ENCODE measurements at regions not wholly inside any gene's neighbourhood (a gene's known extent, or its start where the extent isn't known, plus 50 kb on each side); places are given as distances from the start of the nearest gene placed in this dataset.

DNA sequence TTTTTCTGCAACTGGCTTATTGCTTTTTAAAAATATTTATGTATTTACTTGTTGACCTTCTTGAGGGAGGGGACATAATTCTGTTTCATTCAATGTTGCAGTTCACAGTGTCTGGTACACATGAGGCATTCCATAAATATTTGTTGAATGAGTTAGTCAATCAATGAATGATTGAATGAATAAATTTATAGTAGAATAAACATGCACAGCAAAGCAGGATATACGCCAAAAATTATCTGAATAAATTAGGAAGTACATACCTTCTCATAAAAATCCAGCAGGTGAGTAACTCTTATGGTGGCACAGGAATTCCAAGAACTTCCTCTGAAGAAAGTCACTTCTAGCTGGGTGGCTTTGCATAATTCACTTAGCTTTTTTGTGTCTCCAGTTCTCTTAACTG, 469.4 kb upstream of the ATP11B start:
- Histone ChIP-seq H4K91ac (ENCODE audit: insufficient read depth, low read depth, low read length) (no peak overlapping the region), H2BK5ac (ENCODE audit: low read depth, low read length, poor library complexity, severe bottlenecking) (no peak overlapping the region), H4K20me1 (ENCODE audit: insufficient read depth, low read length) (no peaks in the 10 kb centered on the region), H3K9me1 (ENCODE audit: insufficient read depth, low read length) (no peaks in the 10 kb centered on the region), H3K27me3 (ENCODE audit: control insufficient read depth, insufficient read depth, low read length) (no peaks in the 10 kb centered on the region), H3K9ac (ENCODE audit: low read depth, low read length) (no peak overlapping the region), H3K36me3 (ENCODE audit: control insufficient read depth, insufficient read depth, low read length) (no peaks in the 10 kb centered on the region), H4K5ac (ENCODE audit: low read depth, low read length) (no peak overlapping the region), H3K4me1 (ENCODE audit: control insufficient read depth, insufficient read depth, low read length) (no peaks in the 10 kb centered on the region), H3K4me3 (ENCODE audit: insufficient read depth, low read depth, low read length) (no peak overlapping the region), H3K56ac (ENCODE audit: extremely low read depth, insufficient read depth, low read length) (no peak overlapping the region), H2AK5ac (ENCODE audit: low read depth, low read length) (no peak overlapping the region), H4K8ac (ENCODE audit: low read depth in 2 of 2, low read length in 2 of 2) (no peak overlapping the region), H3K4ac (ENCODE audit: low read depth, low read length) (no peak overlapping the region), H3K23ac (ENCODE audit: low read depth, low read length) (no peak overlapping the region), H3K9me3 (ENCODE audit: control insufficient read depth, insufficient read depth, low read length) (peaks cover 12% of the 10 kb centered on the region; the same call in 1 of the 2 replicates), H2BK120ac (ENCODE audit: low read depth, low read length) (no peak overlapping the region), H2AFZ (replicated peaks; ENCODE audit: low read length, poor library complexity) (no peak overlapping the region), H2BK20ac (ENCODE audit: low read depth, low read length) (no peak overlapping the region), H3K27ac (ENCODE audit: insufficient read depth, low read length) (no peak overlapping the region), H3K4me2 (ENCODE audit: low read depth, low read length) (no peak overlapping the region), H2BK15ac (ENCODE audit: low read depth, low read length) (no peak overlapping the region), H3K79me1 (ENCODE audit: low read depth in 1 of 2, low read length in 2 of 2) (no peaks in the 10 kb centered on the region), H3K14ac (replicated peaks; ENCODE audit: low read depth, low read length) (no peak overlapping the region), H2AK9ac (replicated peaks; ENCODE audit: low read depth, low read length, poor library complexity) (no peak overlapping the region), H3K18ac (ENCODE audit: low read depth, low read length) (no peak overlapping the region)
- TF ChIP-seq MXI1 (IDR thresholded peaks at IDR 0.05; ENCODE audit: borderline replicate concordance, low read depth, low read length) (no peak), CEBPB (IDR thresholded peaks at IDR 0.05; ENCODE audit: low read depth, low read length) (no peak), RFX5 (IDR thresholded peaks at IDR 0.05; ENCODE audit: low read depth, low read length) (no peak), MAZ (IDR thresholded peaks at IDR 0.05; ENCODE audit: borderline replicate concordance, low read depth, low read length) (no peak), NFE2L2 (IDR thresholded peaks at IDR 0.05; ENCODE audit: low read depth, low read length) (no peak), RCOR1 (IDR thresholded peaks at IDR 0.05; ENCODE audit: insufficient replicate concordance, low read length) (no peak), BHLHE40 (IDR thresholded peaks at IDR 0.05; ENCODE audit: low read depth, low read length) (no peak), FOS (IDR thresholded peaks at IDR 0.05; ENCODE audit: low read depth, low read length) (no peak), RAD21 (IDR thresholded peaks at IDR 0.05; ENCODE audit: low read length) (no peak), CHD1 (IDR thresholded peaks at IDR 0.05; ENCODE audit: low read depth, low read length) (no peak), POLR2A (IDR thresholded peaks at IDR 0.05; ENCODE audit: low read depth, low read length) (no peak), SMC3 (IDR thresholded peaks at IDR 0.05; ENCODE audit: low read depth, low read length) (no peak), MAFK (IDR thresholded peaks at IDR 0.05; ENCODE audit: low read depth, low read length) (no peak)
- TF ChIP-seq, protein P1, sequence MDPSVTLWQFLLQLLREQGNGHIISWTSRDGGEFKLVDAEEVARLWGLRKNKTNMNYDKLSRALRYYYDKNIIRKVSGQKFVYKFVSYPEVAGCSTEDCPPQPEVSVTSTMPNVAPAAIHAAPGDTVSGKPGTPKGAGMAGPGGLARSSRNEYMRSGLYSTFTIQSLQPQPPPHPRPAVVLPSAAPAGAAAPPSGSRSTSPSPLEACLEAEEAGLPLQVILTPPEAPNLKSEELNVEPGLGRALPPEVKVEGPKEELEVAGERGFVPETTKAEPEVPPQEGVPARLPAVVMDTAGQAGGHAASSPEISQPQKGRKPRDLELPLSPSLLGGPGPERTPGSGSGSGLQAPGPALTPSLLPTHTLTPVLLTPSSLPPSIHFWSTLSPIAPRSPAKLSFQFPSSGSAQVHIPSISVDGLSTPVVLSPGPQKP (IDR thresholded peaks at IDR 0.05; ENCODE audit: borderline replicate concordance, low read depth, low read length), result no peak
- TF ChIP-seq, protein P2, sequence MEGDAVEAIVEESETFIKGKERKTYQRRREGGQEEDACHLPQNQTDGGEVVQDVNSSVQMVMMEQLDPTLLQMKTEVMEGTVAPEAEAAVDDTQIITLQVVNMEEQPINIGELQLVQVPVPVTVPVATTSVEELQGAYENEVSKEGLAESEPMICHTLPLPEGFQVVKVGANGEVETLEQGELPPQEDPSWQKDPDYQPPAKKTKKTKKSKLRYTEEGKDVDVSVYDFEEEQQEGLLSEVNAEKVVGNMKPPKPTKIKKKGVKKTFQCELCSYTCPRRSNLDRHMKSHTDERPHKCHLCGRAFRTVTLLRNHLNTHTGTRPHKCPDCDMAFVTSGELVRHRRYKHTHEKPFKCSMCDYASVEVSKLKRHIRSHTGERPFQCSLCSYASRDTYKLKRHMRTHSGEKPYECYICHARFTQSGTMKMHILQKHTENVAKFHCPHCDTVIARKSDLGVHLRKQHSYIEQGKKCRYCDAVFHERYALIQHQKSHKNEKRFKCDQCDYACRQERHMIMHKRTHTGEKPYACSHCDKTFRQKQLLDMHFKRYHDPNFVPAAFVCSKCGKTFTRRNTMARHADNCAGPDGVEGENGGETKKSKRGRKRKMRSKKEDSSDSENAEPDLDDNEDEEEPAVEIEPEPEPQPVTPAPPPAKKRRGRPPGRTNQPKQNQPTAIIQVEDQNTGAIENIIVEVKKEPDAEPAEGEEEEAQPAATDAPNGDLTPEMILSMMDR (conservative IDR thresholded peaks at IDR 0.05; ENCODE audit: low read depth, low read length), result no peak
- TF ChIP-seq, protein P3, sequence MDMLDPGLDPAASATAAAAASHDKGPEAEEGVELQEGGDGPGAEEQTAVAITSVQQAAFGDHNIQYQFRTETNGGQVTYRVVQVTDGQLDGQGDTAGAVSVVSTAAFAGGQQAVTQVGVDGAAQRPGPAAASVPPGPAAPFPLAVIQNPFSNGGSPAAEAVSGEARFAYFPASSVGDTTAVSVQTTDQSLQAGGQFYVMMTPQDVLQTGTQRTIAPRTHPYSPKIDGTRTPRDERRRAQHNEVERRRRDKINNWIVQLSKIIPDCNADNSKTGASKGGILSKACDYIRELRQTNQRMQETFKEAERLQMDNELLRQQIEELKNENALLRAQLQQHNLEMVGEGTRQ (IDR thresholded peaks at IDR 0.05; ENCODE audit: low read depth, low read length), result no peak
- DNase-seq, result no peak
- no peak for ATAC-seq (ENCODE audit: low read depth)
- POLR2A ChIA-PET (ENCODE audit: unreplicated experiment), result no interaction called here
- in situ Hi-C loops (cut with MboI; ENCODE audit: low sequenced_read_pairs) (no loop called here), intact Hi-C loops (cut with micrococcal nuclease) (no loop called here), dilution Hi-C loops (cut with HindIII; ENCODE audit: low sequenced_read_pairs, unreplicated experiment) (no loop called here)
- CTCF ChIA-PET, result no interaction called here
- BruUV-seq (replicated peaks), result no TSS peak
- no CpG with 5 or more reads among the region's 1 CpG for WGBS, 2 experiments (ENCODE audit: extremely low coverage in 2 of 2, insufficient read length in 1 of 2)
